ENCODE measurements at regions not wholly inside any gene's neighbourhood (a gene's known extent, or its start where the extent isn't known, plus 50 kb on each side); places are given as distances from the start of the nearest gene placed in this dataset.

DNA sequence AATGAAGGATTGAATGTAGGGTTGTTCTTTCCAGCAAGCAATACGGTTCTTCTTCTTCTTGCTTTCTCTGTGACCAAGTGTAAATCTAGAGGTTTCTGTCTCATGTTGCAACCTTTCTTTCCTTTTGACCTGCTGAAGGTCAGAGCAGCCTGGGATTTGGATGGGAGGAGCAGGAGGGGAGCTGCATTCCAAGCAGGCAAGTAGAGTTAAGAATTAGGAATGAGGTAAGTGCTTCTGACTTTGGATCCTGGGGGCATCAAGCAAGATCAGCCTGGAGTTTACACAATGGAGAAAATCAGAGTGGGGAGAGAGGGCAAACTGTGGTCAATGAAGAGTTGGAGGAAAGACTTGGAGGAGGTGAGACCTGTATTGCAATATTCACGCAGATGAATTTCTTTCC lies 225.6 kb upstream of the ZBED5 start:
- Histone ChIP-seq H3K4me2 (ENCODE audit: low read length) (no peak overlapping the region), H3K4me1 (ENCODE audit: insufficient read depth, low read length, poor library complexity, severe bottlenecking) (no peaks in the 10 kb centered on the region), H3K36me3 (ENCODE audit: insufficient read depth, low read length) (no peaks in the 10 kb centered on the region), H3K4me3 (ENCODE audit: low read depth, low read length, poor library complexity, severe bottlenecking) (no peak overlapping the region), H2AFZ (ENCODE audit: low read length) (no peak overlapping the region), H3K27ac (ENCODE audit: low read depth, low read length, poor library complexity, severe bottlenecking) (no peak overlapping the region), H3K9me3 (ENCODE audit: low read length) (no peaks in the 10 kb centered on the region), H3K79me2 (ENCODE audit: insufficient read depth, low read depth, low read length) (no peaks in the 10 kb centered on the region), H3K9me2 (ENCODE audit: insufficient read depth, low read length) (no peaks in the 10 kb centered on the region), H4K20me1 (ENCODE audit: insufficient read depth, low read length) (no peaks in the 10 kb centered on the region)
- intact Hi-C loops (cut with micrococcal nuclease; ENCODE audit: unreplicated experiment): no loop called here
- DNase-seq (ENCODE audit: low spot score): no peak
- ChIA-PET CTCF (ENCODE audit: unreplicated experiment) (no interaction called here), POLR2A (no interaction called here)
- TF ChIP-seq EZH2phosphoT487 (IDR thresholded peaks at IDR 0.05; ENCODE audit: borderline replicate concordance, low read depth, low read length): no peak
- TF ChIP-seq, protein P1, sequence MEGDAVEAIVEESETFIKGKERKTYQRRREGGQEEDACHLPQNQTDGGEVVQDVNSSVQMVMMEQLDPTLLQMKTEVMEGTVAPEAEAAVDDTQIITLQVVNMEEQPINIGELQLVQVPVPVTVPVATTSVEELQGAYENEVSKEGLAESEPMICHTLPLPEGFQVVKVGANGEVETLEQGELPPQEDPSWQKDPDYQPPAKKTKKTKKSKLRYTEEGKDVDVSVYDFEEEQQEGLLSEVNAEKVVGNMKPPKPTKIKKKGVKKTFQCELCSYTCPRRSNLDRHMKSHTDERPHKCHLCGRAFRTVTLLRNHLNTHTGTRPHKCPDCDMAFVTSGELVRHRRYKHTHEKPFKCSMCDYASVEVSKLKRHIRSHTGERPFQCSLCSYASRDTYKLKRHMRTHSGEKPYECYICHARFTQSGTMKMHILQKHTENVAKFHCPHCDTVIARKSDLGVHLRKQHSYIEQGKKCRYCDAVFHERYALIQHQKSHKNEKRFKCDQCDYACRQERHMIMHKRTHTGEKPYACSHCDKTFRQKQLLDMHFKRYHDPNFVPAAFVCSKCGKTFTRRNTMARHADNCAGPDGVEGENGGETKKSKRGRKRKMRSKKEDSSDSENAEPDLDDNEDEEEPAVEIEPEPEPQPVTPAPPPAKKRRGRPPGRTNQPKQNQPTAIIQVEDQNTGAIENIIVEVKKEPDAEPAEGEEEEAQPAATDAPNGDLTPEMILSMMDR (conservative IDR thresholded peaks at IDR 0.05; ENCODE audit: low read length): no peak
- BruUV-seq (replicated peaks): no TSS peak

DNA sequence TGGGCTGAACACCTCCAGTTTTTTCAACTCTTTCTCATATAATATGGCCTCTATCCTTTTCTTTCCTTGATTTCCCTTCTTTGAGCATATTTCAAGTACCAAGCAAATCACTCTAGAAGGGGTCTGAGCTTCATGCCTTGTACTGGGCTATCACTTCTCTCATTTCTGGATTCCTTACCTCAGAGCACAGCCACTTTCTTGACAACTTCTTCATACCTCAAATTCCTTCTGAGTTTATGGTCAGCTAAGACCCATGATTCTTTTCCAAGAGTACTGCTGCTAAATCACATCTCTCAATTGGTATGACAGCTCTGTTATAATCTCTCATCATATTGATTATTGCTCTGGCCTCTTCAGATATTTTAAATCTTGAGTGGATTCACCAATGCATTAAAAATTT lies 224.8 kb upstream of the ZBED5 start:
- H3K9me3 ChIP-seq (ENCODE audit: low read length): no peaks in the 10 kb centered on the region
- H3K4me3 ChIP-seq (ENCODE audit: low read depth, low read length, poor library complexity, severe bottlenecking): no peak overlapping the region
- no peaks in the 10 kb centered on the region for H4K20me1 ChIP-seq (ENCODE audit: insufficient read depth, low read length)
- TF ChIP-seq, protein P1 (conservative IDR thresholded peaks at IDR 0.05; ENCODE audit: low read length): no peak
- no peak for TF ChIP-seq EZH2phosphoT487 (IDR thresholded peaks at IDR 0.05; ENCODE audit: borderline replicate concordance, low read depth, low read length)
- no peaks in the 10 kb centered on the region for H3K79me2 ChIP-seq (ENCODE audit: insufficient read depth, low read depth, low read length)
- intact Hi-C loops (cut with micrococcal nuclease; ENCODE audit: unreplicated experiment): no loop called here
- no peaks in the 10 kb centered on the region for H3K4me1 ChIP-seq (ENCODE audit: insufficient read depth, low read length, poor library complexity, severe bottlenecking)
- no peak overlapping the region for H3K4me2 ChIP-seq (ENCODE audit: low read length)
- no peak for DNase-seq (ENCODE audit: low spot score)
- no TSS peak for BruUV-seq (replicated peaks)
- no peaks in the 10 kb centered on the region for H3K9me2 ChIP-seq (ENCODE audit: insufficient read depth, low read length)
- H3K27ac ChIP-seq (ENCODE audit: low read depth, low read length, poor library complexity, severe bottlenecking): no peak overlapping the region
- ChIA-PET CTCF (ENCODE audit: unreplicated experiment) (interaction anchor here (0.6 kb wide), 1 partner anchor 624 kb away, joined by 3 read pairs; no protein-coding TSS in a partner anchor), POLR2A (no interaction called here)
- no peaks in the 10 kb centered on the region for H3K36me3 ChIP-seq (ENCODE audit: insufficient read depth, low read length)
- H2AFZ ChIP-seq (ENCODE audit: low read length): no peak overlapping the region

DNA sequence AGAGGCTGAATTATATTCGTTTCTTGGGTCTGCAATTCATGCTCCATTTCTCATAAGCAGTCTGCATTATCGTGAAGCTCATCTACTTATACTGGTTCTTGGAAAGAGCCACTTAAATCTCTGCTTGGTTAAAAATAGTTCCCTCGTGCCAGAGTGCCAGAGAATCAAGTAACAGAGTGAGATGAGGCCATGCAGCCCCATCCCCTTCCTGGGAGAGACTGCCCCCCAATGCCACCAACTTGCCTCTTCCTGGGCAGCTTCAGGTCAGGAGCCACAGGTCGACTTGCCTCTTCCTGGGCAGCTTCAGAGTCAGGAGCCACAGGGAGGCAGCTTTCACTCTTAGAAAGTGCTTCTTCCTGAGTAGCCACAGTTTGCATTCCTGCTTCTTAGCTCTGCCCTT lies 223.9 kb upstream of the ZBED5 start:
- H3K4me1 ChIP-seq (ENCODE audit: insufficient read depth, low read length, poor library complexity, severe bottlenecking): no peaks in the 10 kb centered on the region
- CTCF ChIA-PET (ENCODE audit: unreplicated experiment): no interaction called here
- no peaks in the 10 kb centered on the region for H3K9me3 ChIP-seq (ENCODE audit: low read length)
- no peaks in the 10 kb centered on the region for H4K20me1 ChIP-seq (ENCODE audit: insufficient read depth, low read length)
- H3K9me2 ChIP-seq (ENCODE audit: insufficient read depth, low read length): no peaks in the 10 kb centered on the region
- H3K4me3 ChIP-seq (ENCODE audit: low read depth, low read length, poor library complexity, severe bottlenecking): no peak overlapping the region
- no peak overlapping the region for H2AFZ ChIP-seq (ENCODE audit: low read length)
- TF ChIP-seq EZH2phosphoT487 (IDR thresholded peaks at IDR 0.05; ENCODE audit: borderline replicate concordance, low read depth, low read length): no peak
- TF ChIP-seq, protein P1 (conservative IDR thresholded peaks at IDR 0.05; ENCODE audit: low read length): no peak
- no TSS peak for BruUV-seq (replicated peaks)
- intact Hi-C loops (cut with micrococcal nuclease; ENCODE audit: unreplicated experiment): no loop called here
- no peak for DNase-seq (ENCODE audit: low spot score)
- POLR2A ChIA-PET: no interaction called here
- H3K36me3 ChIP-seq (ENCODE audit: insufficient read depth, low read length): no peaks in the 10 kb centered on the region
- no peak overlapping the region for H3K27ac ChIP-seq (ENCODE audit: low read depth, low read length, poor library complexity, severe bottlenecking)
- no peaks in the 10 kb centered on the region for H3K79me2 ChIP-seq (ENCODE audit: insufficient read depth, low read depth, low read length)
- H3K4me2 ChIP-seq (ENCODE audit: low read length): no peak overlapping the region

All from OCI-LY7 (cell line).